ENCODE measurements at regions not wholly inside any gene's neighbourhood (a gene's known extent, or its start where the extent isn't known, plus 50 kb on each side); places are given as distances from the start of the nearest gene placed in this dataset.

- TF ChIP-seq CTCF (optimal IDR thresholded peaks at IDR 0.05 in 1 of 3, IDR thresholded peaks at IDR 0.05 in 1 of 3, conservative IDR thresholded peaks at IDR 0.05 in 1 of 3; ENCODE audit: extremely low read depth in 1 of 3, insufficient read depth in 2 of 3, low read length in 3 of 3) (no peak), EZH2 (IDR thresholded peaks at IDR 0.05; ENCODE audit: low read length) (no peak)
These were observed 210.3 kb upstream of the STT3B start for GRCh38 chr3:31322460-31322859.

Data from keratinocyte (primary cell).